ENCODE measurements at regions not wholly inside any gene's neighbourhood (a gene's known extent, or its start where the extent isn't known, plus 50 kb on each side); places are given as distances from the start of the nearest gene placed in this dataset.

GRCh38 chr9:26145938-26146337, 467.7 kb upstream of the TUSC1 start:
- TF ChIP-seq, protein P1, sequence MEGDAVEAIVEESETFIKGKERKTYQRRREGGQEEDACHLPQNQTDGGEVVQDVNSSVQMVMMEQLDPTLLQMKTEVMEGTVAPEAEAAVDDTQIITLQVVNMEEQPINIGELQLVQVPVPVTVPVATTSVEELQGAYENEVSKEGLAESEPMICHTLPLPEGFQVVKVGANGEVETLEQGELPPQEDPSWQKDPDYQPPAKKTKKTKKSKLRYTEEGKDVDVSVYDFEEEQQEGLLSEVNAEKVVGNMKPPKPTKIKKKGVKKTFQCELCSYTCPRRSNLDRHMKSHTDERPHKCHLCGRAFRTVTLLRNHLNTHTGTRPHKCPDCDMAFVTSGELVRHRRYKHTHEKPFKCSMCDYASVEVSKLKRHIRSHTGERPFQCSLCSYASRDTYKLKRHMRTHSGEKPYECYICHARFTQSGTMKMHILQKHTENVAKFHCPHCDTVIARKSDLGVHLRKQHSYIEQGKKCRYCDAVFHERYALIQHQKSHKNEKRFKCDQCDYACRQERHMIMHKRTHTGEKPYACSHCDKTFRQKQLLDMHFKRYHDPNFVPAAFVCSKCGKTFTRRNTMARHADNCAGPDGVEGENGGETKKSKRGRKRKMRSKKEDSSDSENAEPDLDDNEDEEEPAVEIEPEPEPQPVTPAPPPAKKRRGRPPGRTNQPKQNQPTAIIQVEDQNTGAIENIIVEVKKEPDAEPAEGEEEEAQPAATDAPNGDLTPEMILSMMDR (IDR thresholded peaks at IDR 0.05): no peak
- no peak for TF ChIP-seq POLR2AphosphoS5 (IDR thresholded peaks at IDR 0.05)

Measured in breast epithelium (tissue), 3 donors.